ENCODE measurements at regions not wholly inside any gene's neighbourhood (a gene's known extent, or its start where the extent isn't known, plus 50 kb on each side); places are given as distances from the start of the nearest gene placed in this dataset.

GRCh38 chr11:23233075-23233474 is 372.8 kb upstream of the CCDC179 start:
- no peak for TF ChIP-seq CTCF (IDR thresholded peaks at IDR 0.05)
- no peak for TF ChIP-seq POLR2A (IDR thresholded peaks at IDR 0.05)

Measured in esophagus squamous epithelium (tissue), 4 donors.